GM19238 (cell line): ENCODE measurements at regions not wholly inside any gene's neighbourhood (a gene's known extent, or its start where the extent isn't known, plus 50 kb on each side); places are given as distances from the start of the nearest gene placed in this dataset.
"Not testable (repeated sequence)": the region's sequence is repeated elsewhere in the genome, so short reads cannot be mapped to it uniquely, and the experiment has no call there.

Experiments
- DNase-seq: peaks from one replicate; pipeline ENCODE4 v3.0.0; 2011; ENCODE audit warnings: low spot score; ENCODE audit not compliant: insufficient read length

DNA sequence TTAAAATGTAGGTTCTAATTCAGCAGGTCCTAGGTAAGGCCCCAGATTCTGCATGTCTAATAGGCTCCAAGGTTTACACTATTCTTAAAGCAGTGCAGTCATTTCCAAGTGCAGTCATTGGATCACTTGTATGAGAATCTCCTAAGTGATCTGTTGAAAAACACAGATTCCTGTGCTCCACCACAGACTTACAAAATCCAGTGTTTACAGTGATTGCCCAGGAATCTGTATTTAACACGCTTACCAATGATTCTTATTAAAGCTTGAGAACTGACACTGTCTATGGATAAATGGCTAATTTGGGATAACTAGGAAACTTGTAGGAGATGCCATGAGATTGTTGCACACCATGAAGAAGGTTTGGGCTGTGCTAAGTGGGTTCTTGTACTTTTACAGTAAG is 104.6 kb upstream of the PLEKHG1 start:
- DNase-seq: no peak

DNA sequence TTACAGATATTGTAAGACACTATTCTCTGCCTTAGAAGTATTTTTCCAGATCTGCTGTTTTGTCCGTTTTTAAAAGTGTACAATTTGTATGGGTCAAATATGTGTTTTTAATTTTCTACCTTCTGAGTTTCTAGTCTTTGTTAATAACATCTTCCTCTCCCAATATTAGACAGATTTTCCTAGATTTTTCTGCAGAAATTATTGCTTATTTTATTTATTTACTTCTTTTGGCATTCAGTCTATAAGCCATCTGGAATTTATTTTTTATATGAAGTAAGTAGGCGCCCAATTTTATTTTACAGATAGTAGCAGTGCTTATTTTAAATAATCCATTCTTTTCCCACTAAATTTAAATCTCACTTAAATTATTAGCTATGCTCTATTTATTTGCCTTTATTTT is 103.1 kb upstream of the PLEKHG1 start:
- DNase-seq: no peak

DNA sequence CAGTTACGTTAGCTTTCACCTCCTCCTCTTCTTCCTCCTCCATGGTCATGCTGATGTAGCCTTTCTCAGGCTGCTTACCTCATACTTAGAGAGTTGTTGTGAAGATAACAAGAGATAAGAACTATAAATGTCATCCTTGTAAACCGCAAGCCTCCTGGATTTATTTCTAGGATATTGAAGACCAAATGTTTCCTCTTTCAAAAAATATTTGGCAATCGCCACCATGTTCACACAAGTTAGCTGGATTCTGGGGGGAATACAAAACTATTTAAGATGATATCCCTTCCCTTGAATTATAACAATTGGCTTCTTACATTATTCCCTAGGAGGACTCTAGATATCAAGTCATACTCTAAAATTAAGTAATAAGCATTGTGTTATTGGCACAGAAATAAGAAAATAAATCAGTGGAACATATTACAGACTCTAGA is 99.8 kb upstream of the PLEKHG1 start:
- no peak for DNase-seq

DNA sequence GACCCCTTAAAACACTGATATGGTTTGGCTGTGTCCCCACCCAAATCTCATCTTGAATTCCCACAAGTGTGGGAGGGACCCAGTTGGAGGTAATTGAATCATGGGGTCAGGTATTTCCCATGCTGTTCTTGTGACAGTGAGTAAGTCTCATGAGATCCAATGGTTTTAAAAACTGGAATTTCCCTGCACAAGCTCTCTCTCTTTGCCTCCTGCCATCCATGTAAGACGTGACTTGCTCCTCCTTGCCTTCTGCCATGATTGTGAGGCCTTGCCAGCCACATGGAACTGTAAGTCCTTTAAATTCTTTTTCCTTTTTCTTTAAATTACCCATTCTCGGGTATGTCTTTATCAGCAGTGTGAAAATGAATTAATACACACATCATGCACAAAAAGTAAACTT is 99.1 kb upstream of the PLEKHG1 start:
- DNase-seq: not testable (repeated sequence)

DNA sequence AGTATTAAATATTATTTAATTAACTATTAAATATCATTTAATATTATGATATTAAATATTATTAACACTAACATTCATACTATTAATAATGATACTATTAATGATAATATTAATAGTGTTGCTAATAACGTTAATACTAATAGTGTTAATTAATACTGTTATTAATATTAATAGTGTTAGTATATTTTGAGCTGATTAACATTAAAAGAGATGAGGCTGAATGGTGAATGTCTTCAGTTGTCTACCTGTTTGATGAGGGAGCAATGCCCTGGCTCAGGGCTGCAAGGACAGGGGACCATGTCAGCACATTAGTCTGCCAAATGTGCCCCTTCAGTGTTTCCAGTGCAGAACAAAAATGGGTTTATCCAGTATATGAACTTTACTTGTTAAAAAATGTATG is 96.6 kb upstream of the PLEKHG1 start:
- no peak for DNase-seq

DNA sequence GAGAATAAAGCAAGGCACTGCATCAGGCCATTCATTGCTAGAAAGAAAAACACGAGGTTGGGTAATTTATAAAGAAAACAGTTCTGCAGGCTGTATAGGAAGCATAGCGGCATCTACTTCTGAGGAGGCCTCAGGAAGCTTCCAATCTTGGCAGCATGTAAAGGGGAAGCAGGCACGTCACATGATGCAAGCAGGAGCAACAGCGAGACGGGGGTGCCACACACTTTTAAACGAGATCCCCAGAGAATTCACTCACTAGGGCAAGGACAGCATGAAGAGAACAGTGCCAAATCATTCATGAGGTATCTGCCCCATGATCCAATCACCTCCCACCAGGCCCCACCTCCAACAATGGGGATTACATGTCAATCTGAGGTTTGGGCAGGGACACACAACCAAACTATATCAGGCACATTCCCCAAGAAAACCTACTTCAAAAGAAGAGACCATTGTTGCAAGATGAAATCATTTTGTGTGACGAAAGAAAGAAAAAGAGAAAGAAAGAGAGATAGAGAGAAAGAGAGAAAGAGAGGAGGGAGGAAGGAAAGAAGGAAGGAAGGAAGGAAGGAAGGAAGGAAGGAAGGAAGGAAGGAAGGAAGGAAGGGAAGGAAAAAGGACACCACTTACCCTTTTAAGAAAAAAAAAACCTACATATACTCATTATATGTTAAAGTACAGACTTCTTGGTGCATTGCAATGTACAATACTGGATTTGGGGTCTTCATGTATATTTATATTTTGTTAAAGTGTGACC is 95.9 kb upstream of the PLEKHG1 start:
- DNase-seq: no peak

DNA sequence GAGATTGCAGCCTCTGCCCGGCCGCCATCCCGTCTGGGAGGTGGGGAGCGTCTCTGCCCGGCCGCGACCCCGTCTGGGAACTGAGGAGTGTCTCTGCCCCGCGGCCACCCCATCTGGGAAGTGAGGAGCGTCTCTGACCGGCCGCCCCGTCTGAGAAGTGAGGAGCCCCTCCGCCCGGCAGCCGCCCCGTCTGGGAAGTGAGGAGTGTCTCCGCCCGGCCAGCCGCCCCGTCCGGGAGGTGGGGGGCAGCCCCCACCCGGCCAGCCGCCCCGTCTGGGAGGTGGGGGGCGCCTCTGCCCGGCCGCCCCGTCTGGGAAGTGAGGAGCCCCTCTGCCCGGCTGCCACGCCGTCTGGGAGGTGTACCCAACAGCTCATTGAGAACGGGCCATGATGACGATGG is 92.3 kb upstream of the PLEKHG1 start:
- not testable (repeated sequence) for DNase-seq

DNA sequence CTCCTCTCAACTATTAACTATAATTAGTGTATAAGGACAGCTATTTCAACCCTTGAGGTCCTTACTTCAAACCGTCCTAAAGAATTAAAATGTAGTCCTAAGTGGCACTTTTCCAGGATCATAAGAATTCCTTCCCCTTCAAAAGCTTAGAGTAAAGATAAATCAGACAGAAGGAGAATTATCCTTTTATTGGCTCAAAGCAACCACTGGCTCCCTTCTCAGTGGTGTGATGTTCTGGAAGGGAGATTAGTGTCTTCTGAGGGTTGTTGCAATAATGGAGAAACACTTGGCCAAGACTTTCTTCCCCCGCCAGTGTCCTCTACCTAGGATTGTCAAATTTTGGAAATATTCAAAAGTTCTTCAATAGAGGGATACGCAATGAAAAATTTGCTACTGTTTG is 89.1 kb upstream of the PLEKHG1 start:
- DNase-seq: no peak

DNA sequence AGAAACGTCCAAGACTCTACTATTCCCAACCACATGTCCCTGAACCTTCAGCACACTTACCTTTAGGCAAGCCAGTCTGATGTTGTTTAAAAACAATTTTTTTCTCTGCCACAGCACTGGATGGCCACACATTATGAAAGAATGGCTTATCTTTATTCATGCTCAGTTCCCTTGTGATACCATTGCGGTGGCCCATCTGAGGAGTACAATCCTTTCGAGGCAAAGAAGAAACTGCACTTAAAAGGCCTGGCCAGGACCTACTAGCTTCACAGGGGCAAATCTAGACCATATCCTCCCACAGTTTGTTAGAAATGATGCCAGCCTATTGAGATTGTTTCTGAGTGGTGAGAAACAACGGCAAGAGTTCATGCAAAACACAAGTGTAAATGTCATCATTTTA is 88.4 kb upstream of the PLEKHG1 start:
- DNase-seq: no peak

DNA sequence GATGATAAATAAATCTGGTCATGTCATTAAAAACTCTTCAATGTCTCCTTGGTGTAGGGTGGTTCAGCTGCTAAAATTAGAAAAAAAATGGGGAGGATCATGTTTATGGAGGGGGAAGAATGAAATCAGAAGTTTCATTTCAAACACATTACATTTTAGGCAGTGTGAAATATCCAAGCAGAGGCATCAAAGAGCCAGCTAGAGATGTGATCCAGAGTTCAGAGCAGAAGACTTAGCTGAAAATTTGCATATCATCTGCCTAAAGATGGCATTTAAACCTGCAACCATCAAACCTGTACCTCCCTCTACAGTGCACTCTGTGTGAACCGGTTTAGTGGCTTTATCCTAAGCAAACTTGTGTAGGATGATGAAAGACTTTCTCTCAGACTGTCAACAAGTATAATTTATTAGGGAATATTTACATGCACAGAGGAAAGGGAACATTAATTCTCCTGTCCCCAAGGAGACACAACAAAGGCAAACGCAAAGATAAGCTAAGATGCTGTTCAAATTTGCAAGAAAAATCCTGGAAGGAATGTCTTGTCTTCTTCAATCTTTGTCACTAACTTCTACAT is 84.8 kb upstream of the PLEKHG1 start:
- no peak for DNase-seq

DNA sequence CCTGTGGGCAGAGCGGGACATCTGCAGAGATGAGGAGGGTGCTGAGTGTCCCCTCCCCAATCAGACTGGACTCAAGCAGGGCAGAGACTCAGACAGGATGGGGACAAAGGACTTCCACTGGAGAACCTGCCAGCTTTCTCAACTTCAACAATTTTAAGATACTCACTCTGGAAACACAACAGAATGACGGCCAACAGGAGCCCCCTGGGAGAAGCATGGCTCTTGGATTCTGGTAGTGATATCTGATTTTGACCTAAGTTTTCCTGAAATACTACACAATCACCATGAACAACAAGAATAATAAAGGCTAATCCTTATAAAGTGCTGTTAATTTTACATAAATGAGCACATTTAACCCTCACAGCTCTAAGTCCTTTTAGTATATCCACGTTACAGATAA is 83.5 kb upstream of the PLEKHG1 start:
- no peak for DNase-seq

DNA sequence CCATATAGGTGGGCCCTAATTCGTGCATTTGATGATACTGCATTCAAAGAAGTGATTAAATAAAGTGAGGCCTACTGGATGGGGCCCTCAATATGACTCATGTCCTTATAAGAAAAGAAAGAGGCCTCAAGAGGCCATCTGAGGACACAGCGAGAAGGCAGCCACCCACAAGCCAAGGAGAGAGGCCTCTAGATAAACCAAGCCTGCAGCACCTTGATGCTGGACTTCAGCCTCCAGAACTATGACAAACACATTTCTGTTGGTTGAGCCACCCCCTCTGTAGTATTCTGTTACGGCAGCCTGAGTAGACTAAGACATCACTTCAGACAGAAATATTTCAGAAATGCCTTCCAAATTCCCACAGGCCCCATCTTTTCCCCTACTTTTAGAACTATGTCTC is 82.5 kb upstream of the PLEKHG1 start:
- no peak for DNase-seq

DNA sequence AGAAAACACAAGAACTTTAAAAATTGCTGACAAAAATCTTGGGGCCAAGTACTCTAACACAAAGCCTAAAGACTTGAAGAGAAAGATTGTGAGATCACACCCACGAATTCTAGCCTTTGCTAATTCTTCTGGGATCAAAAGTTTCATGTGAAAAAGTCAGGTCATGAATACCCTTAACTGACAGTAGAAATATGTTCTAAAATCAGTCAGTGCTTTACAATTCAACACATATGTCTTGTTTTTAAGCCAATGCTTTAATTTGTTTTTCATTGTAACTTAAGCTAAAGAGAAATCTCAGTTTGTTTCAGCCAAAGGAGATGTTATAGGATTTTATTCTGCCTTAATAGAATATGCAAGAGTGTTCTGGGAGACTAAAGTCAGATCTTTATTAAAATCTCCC is 78.2 kb upstream of the PLEKHG1 start:
- no peak for DNase-seq

DNA sequence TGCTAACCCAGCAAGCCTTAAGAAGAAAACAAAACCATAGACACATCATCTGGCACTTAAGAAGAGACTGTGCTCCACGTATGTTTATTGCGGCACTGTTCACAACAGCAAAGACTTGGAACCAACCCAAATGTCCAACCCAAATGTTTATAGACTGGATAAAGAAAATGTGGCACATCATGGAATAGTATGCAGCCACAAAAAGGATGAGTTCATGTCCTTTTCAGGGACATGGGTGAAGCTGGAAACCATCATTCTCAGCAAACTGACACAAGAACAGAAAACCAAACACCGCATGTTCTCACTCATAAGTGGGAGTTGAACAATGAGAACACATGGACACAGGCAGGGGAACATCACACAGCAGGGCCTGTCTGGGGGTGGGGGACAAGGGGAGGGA is 76.5 kb upstream of the PLEKHG1 start:
- DNase-seq: not testable (repeated sequence)

DNA sequence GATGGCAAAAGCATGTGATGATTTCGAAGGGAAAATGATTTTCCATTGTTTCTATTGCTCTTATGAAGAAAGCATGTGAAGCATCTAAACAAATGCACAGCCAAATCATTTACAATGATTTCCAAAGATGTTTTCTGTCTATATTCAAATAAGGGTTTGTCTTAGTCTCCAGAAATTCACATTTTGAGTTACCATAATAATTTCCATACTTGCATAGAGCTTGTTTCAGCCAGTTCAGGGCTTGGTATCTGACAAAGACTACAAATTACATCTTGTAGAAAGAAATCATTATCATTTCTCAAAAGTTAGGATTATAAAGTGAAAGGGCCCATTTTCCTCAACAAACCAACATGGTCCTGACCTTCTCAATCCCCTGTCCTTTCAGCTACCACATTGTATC is 74.4 kb upstream of the PLEKHG1 start:
- DNase-seq: no peak

DNA sequence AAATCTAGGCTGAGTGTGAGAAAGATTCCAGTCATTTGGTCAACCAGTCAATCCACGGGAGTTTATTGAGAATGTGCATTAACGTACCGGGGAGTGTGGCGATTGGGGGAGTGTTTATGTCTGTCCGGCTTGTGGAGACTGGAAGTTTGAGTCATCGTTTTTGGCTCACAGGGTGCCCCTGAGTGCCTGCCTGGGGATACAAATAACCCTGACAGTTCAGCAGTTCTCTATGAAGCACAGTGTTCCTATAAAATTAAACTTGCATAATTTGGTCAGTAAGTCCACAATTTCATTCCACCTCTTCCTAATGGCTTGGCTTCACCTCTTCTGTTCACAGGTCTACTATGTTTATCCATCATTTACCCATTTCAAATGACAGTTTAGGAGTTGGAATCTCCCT is 72.6 kb upstream of the PLEKHG1 start:
- DNase-seq: no peak

DNA sequence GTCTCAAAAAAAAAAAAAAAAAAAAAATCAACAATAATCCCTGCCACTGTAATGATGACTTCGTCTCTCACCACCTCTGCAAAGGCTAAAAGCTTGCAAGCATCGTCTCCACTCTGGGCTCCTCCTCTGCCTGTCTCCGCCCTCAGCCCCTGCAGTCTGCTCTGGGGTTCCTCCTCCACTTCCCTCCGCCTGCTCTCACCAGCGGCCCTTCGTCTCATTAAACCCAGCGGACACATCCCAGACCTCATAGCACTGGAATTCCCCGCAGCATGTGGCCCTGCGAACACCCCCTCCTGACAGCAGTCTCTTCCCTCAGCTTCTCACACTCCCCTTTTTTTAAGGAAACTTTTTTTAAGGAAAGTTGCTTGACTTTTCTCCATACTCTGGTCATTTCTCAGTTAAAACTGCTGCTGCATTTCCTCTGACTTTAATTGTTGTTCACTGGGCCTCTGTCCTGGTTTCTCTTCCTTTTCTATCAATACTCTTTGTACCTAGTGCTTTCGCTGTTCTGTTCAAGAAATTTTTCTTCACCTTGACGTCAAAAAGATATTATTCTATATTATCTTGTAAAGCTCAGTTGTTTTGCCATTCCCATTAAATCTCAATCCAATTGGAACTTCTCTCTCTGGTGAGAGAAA is 70.9 kb upstream of the PLEKHG1 start:
- no peak for DNase-seq

DNA sequence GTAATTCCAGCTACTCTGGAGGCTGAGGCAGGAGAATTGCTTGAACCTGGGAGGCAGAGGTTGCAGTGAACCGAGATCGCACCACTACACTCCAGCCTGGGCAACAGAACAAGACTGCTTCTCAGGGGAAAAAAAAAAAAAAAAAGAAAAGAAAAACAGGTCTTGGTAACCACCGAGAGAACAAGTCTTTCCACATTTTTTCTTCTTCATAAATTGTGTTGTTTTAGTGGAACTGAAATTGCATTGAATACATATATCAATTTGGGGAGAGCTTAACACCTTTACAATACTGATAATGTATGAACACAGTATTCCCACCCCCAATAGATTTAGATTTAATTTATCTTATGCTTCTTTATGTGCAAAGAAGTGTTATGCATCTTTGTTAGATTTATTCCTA is 70.0 kb upstream of the PLEKHG1 start:
- DNase-seq: no peak

DNA sequence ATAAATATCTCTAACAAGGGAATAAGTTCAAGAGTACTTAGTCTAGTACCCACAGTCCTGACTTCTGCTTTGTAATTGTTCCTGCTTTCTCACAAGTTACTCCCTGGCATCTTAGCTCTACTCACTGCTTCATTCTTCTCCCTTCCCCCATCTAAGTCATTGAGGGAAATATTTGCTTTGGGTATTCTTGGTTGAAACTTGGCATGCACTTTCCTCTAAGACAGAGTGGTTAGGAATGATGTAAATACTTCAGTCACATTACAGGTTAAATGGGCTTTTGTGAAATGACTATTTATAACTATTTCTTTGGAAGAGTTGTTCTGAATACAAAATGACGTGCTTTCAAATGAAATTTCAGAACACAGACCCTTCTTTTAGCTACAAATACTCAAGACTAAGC is 67.7 kb upstream of the PLEKHG1 start:
- DNase-seq: no peak

DNA sequence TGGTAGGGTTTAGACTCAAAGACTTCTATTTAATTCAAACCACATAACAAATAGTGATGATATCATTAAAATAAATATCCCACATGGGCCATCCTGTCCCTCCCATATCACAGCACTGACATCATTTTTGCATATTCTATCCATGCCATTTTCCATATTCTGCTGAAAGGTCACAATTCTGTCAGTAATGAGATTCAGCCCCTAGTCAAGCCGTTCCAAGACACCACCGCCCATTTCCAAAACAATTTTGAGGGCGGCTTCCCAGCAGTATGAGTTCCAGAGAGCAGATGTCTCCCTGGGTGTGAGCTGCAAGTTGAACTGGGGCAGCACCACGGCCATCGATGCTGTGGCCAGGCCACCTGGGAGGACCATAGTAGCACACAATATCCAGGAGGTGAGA is 65.1 kb upstream of the PLEKHG1 start:
- no peak for DNase-seq

DNA sequence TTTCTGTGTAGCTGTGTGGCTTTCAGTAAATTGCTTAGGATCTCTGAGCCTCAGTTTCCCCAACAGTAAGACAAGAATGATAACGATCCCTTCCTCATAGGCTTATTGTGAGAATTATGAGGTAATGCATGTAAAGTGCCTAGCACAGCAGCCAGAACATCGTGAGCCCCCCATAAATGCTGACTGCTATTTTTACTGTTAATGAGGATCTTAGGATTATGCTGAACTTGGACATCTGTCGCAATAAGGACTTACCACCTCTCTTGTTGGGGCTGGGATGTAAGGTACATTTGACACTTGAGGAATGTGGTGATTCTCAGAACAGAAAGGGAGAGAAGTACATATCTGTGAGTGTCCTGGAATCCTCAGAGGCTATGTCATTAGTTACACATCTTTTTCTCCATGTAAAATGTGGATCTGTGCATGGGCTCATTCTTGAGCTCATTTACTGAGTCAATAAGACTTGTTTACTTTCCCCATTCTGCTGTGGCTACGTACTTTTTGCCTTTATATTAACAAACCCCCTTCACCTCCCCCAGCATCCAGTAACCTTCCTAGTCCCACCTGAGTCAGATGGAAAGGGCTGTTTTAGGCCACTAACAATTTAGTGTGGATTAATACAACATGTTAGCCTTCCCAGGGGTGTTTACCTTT is 64.4 kb upstream of the PLEKHG1 start:
- no peak for DNase-seq

DNA sequence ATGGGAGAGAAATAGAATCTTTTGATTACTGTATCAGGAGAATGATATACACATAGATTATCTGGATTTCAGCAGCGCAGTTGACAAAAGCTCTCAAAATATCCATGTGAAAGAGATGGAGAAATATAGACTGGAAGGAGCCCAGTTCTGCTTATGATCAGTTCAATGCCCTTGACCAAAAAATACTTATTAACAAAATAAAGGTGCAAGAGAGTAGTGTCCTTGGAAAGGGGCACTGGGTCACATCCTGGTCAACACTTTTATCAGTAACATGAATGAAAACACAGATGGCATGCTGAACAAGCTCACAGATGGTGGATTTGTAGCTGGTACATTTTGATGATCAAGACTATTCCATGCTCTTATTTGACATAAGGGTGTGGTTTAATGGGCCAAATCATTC is 63.9 kb upstream of the PLEKHG1 start:
- no peak for DNase-seq
